HG03520 (cell line): ENCODE measurements at regions not wholly inside any gene's neighbourhood (a gene's known extent, or its start where the extent isn't known, plus 50 kb on each side); places are given as distances from the start of the nearest gene placed in this dataset.

Experiments used
- ATAC-seq: cut with Tn5 transposase; IDR thresholded peaks from one replicate; pipeline ENCODE4 v1.9.1; 2021; ENCODE audit warnings: mild to moderate bottlenecking, moderate library complexity; ENCODE audit not compliant: unreplicated experiment

DNA sequence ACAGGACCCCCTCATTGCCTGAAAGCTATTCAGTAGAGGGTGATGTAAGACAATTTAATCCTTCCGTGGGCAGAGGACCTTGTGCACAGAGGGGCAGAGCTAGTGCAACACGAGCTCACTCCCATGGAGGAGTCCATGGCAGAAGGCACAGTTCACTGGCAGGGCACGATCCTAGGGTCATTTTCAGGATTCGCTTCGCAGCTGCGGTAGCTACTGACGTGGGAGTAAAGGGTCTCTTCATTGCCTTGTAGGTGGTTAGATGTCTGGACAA is 207.8 kb downstream of the FOXO1 start:
- no peak for ATAC-seq

DNA sequence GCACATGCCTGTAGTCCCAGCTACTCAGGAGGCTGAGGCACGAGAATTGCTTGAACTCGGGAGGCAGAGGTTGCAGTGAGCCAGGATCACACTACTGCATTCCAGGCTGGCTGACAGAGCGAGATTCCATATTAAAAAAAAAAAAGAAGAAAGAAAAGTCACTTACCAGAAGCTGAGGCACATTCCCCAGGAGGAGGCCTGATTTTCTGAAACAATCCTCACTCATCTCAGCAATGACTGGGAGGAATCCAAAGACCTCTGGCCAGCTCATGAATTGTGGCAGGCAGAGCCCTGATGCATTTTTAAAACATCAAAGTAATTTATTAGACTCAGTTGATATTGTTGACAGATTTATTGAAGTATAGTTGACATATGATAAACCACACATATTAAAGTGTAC is 206.3 kb downstream of the FOXO1 start:
- no peak for ATAC-seq

DNA sequence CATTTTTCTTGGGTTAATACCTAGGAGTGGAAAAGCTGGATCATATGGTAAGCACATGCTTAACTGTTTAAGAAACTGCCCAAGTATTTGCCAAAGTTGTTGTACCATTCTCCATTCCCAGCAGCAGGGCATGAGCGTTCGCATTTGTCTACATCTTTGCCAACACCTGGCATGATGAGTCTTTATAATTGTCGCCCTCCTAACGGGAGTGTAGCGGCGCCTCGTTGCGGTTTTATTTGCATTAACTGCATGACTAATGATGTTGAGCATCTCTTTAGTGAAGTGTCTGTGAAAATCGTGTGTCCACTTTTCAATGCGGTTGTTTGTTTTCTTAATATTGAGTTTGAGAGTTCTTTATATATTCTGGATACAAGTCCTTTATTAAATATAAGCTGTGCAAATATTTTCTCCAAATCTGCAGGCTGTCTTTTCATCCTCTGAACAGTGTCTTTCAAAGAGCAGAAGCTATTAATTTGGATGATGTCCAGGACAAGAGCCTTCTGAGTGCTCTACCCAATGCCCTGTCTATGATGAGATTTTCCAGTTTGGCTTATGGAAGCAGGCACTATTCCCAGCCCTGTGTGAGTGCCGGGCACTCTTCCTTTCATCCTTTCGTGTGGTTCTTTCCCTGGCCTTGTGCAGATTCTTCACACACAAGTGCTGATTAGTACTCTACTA is 202.0 kb downstream of the FOXO1 start:
- ATAC-seq = no peak

DNA sequence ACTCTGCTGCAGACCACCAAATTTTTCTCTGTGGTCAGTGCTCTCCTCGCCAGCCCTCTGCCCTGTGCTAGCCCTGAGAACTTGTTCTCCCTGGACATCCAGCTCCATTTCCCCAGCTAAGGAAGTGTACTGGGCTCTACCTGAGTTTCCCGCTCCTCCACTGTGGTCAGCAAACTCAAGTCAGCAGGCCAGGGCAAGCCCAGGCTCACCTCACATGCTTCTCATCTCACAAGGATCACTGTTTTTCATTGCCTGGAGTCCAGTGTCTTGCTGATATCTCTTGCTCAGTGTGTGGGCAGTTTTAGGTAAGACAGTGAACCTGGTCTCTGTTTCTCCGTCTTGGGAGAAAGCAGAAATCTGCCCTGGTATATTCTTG is 201.4 kb downstream of the FOXO1 start:
- ATAC-seq = no peak

DNA sequence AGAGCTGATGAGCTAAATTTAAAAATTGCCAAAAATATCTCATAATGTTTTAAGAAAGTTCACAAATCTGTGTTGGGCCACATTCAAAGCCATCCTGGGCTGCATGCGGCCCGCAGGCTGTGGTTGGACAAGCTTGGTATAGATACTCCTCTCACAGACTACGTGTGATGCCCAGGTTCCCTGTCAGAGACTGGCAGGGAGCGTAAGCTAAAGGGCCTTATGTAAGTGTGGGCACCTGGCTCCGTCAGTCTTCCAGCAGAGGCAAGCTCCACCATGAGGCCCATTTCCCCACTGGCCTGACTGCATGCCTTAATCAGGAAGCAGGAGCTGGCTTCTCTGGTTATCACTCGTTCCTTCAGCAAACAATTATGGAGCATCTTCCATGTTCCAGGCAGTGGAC is 200.2 kb downstream of the FOXO1 start:
- ATAC-seq = no peak

DNA sequence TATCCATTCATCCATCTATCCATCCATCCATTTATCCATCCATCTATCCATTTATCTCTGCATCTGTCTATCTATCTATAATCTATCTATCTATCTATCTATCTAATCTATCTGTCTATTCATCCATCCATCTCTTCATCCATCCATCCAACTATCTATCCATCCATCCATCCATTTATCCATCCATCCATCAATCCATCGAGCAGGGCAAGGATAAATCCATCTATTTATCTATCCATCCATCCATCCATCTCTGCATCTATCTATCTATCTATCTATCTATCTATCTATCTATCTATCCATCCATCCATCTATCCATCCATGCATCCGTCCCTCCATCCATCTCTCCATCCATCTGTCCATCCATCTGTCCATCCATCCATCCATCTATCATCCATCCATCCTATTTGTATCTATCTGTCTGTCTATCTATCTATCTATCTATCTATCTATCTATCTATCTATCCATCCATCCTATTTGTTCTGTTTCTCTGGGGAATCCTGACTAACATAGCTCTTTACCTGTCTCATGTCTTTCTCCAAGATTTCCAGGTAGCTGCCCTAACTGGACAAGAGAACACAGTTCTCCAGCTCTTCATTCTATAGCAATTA is 198.1 kb downstream of the FOXO1 start:
- no peak for ATAC-seq

DNA sequence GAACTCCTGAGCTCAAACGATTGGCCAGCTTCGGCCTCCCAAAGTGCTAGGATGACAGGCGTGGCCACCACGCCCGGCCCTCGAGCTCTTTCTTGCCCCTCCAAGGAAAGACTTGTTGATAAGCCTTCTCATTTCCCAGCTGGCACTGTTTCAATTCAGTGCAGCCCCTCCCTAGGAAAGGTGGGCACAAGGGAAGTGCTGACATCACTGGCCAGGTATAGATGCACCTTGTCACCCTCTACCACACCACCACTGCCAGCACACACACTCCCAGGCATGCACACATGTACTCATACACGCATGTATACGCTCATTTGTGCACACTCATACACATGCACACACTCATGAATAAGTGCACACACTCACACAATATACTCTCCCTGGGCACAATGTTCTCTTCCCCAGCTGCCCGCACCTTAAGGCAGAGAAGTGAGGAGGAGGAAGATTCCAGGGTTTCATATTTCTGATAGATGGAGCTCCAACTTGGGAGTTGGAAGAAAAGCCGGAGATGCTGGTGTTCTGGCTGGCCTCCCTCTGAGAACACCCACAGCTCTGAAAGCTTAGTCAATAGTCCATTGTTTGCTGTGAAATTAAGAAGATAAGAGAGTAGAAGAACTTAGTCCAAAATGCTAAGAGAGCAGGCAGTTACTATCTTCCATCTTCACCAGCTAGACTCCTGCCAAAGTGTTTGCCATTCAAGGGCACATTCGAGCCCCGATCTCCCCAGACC is 196.7 kb downstream of the FOXO1 start:
- ATAC-seq = no peak

DNA sequence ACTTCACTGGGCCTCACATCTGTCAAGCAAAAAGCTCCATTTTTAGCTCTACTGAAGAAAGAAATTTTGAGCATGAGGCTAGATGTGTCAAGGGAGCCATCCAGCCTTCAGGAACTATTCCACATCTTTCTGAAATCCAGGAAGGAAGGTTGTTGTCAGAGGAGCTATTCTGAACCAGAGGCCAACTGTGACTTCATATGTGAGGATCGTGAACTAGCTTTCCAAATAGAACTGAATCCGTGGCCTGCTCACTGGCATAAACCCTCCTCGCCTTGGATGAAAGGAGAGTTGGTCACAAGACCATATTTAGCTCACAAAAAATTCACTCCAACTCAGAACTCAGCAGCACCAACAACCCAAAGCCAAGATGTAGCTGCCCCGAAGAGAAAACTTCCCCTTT is 195.8 kb downstream of the FOXO1 start:
- ATAC-seq = no peak

DNA sequence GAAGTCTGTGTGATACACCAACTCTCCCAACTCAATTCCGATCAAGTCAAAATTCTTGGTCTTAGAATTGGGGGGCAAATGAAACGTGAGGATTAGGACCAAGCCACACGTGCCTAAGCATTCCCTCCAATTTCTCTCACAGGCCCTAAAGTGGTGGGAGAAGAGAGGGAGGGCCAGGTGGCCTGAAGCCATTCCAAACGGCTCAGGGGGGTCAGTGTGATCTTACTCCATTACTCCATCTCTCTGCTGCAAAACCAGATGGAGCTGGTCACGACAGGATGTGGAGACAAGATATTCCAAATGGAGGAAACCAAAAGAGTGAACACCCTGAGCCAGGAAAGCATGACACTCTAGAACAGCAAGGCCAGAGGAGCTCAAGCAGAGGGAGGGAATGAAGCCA is 195.4 kb downstream of the FOXO1 start:
- ATAC-seq = no peak

DNA sequence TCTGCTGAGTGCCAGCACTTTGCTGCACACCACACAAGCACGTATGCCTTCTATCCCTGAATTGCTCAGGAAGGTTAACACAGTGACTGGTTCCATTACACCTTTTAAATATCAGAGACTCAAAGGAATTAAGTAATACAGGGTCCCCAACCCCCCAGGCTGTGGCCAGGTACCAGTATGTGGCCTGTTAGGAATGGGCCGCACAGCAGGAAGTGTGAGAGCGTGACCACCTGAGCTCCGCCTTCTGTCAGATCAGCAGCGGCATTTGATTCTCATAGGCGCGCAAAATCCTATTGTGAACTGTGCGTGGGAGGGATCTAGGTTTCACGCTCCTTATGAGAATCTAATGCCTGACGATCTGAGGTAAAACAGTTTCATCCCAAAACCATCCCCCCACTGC is 194.5 kb downstream of the FOXO1 start:
- ATAC-seq = no peak

DNA sequence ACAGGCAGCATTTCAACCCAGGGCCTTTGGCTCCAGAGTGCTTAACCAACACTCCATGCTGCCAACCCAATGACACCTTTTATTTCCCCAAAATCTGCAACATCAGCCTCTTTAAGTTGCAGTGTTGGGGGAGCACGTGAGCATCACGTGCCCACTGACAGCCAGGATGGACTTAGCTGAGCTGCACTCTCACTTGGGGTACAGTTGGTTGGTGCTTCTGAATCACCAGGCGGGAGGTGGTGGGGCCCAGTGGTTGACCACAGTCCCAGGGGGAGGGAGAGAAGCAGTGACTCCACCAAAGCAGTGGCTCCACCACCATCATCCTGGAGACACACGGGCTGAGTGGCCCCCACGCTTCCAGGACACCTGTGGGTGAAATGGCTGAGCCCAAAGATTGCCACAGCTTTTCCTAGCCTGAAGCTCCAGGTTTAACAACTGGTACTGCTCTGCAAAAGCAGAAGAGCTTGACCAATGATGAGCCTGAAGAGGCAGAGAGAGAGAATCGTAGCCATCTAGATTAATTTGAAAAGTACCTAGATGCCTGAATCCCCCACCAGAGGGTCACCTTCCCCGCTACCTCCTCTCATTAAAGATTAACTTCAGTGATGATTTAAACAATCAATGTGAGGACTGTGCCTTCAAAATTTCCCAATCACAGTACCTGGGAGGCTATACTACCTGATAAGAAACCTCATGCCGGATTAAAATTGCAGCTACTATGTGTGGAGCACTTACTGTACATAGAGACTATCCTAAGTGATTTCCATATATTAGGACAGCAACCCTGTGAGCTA is 193.8 kb downstream of the FOXO1 start:
- no peak for ATAC-seq

DNA sequence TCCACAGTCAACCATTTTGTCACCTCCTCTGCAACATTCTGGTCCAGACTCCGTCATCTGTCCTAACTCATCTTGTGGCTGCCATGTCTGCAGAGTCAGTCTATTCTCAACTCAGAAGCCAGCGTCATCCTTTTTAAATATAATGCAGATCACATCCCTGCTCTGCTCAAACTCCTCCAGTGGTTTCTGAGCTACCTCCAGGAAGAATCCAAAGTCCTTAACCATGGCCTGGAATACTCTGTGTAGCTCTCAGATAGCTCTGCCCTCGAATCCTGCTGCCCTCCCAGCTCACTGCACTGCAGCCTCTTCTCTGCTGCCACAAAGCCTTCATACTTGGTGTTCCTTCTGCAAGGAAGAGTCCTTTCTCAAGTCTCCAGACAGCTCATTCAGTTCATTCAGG is 190.8 kb downstream of the FOXO1 start:
- no peak for ATAC-seq

DNA sequence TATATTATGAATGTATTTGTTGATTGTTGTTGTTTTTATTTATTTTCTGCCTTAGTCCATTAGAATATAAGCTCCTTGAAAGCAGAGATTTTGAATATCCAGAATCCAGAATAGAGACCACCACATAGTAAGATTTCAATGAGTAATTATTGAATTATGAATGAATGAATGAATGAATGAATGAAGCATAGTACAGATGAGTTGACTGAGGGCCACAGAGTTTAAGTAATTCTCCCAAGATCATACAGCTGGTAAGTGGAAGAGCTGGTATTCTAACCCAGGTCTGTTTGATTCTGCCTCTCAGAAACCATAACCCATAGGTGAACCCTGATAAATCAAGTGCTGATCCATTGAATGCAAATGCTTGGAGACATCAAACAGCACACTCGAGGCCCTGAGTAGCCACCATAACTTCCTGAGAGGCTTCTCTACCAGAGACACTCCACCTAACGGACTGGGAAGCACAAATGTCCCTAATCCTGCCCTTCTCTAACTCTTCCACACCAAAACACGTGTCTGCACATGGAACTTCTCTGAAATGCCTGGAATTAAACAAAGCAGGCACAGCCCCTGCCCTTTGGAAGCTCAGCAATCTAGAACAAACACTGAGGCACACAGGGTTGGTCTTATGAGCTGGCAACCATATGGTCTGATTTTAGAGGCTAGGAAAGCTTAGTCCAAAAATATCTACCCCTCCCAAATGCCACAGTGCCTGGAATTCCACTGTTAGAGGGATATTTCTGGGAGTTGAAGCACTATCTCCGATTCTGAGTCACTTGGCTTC is 190.1 kb downstream of the FOXO1 start:
- no peak for ATAC-seq

DNA sequence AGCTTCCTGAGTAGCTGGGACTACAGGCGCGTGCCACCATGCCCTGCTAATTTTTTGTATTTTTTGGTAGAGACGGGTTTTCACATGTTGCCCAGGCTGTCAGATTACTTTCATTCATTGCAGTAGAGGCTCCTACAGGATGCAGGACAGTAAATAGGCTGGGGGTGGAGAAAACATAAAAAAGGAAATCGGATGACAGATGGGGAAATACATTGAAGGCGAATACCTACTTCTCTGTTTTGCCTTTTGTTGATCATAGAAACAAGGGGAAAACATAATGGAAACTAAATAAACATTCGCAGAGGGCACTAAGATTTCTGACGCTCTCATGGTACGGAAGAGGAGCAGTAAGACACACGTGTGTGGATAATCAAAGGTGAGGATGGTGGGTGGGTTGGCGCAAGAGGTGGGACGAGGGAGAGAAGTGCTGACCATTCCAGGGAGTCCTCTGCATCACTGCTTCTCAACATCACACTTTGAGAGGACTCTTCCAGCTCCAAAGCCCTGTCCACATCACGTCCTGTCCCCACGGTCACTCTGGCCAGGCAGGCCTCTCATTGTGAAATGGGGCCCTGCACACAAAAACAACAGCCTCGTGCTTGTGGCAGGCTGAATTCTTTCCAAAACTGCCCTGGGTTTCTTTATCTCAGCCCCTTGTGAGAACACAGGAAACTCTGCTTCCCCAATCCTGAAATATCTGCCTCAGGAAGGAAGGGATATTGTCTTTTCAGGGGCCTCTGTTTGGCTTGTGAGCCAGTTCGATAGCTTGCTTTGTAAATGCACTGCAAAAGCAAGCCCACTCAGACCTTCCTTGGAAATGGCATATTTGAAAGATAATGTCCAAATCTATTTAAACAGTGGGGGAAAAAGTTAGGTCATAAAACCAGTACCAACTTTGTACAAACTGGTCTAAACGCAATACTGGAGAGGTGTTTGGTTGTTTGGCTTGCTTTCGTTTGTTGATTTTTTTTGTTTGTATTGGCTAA is 188.5 kb downstream of the FOXO1 start:
- ATAC-seq = no peak

DNA sequence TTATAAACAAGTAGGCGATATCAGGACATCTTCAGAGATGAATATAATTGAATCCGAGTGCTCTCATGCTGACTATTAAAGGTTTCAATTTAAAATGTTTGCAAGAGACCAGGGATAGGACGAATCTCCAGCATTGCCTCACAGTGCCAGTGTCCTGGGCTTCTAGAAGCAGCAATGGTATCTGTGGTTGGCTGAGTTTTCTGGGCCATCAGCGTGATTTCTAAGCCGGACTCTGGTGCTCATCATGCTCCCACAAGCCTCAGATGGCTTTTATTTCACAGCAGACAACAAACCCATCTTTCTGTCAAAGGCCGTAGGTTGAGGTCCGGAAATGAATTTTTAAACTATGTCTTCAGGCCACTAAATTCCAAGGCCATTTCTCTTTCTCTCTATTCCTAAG is 187.7 kb downstream of the FOXO1 start:
- no peak for ATAC-seq

DNA sequence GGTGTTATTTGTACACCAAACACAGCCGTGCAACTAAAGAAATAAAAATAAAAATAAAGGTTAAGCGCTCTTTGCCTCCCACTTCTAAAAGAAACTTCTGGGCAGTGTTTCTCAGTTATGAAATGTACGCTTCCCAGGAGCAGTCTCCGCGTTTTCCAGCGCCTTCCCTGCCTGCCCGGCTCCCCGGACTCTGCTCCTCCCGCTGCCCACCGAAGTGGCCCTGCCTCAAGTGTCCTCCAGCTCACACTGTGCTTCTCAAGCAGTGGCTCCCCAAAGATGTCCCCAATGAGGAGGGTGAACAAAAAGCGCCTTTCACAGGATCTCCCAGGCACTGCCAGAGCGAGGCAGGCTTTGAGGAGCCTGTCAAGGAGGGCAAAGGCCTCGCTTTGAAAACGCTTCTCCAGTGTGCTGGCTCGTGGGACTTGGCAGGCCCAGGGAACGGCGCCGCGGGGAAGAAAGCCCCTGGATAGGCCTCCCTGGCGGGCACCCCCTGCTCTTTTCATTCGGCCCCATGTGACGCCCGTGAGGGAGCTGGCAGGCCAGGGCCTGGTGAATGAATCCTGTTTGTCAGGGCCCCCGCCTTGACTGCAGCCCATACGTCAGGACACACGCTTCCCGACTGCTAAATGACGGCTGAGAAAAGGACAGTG is 187.1 kb downstream of the FOXO1 start:
- ATAC-seq = no peak

DNA sequence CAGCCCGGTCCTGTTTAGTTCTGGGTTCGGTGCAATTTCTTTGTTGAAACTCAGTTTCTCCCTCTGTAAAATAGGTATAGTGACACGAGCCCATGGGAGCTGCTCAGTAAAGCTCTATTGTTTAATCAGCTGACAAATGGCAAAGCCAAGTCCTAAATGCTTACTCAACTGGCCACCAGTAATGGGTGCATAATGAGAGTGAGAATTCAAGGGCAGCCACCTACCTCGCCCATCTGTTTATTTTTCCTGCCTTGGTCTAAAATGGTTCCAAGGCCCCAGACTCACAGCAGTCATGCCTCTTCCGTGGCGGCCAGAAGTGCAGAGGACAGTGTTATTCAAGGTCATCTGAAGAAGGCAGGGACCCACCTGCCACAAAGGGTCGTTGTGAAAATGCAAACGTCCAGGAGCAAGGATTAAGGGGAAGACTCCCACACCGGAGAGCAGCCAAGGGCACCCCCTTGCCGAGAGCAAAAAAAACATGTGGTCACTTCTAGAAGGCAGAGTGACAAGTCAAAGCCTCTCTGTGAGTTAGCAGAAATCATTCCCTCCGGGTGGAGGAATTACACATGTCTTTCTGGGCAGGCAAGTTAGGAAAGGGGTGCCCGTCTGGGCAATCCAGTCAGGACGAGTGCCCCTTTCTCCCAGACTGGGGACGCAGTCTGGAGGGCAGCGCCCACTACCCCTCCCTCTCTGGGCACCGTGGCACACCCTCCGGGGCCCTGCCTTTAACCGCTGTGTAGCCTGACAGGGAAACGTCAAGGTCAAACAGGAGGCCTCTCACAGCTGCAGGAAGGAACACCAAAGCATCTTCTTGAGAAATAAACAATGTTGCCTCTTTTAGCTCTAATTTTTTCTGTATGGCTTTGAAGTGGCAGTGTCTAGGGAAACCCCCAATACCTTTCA is 186.2 kb downstream of the FOXO1 start:
- ATAC-seq = no peak

DNA sequence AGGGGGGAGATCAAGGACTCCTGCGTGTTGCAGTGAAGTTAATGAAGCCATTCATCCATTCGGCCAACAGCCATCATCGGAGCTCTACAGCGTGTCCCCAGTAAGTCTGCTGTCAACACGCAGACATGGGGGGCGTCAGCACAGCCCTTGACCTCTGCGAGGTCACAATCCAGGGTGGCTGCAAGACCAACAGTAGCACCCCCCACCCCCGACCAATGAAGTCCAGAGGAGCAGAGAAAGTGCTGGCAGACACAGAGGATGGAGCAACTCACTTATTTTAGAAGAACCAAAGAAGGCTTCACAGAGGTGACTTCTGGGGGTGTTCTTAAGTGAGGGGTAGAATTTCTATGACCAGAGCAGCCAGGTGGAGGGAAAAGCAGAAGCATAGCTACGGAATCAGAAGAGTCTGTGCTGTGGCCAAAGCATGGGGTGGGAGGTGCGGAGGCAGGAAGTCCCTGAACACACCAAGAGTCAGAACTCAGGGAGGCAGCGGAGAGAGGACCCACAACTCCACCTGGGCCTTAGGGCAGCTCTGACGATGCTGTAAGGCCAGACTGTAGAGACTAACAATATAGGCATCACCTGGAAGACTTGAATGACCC is 185.4 kb downstream of the FOXO1 start:
- ATAC-seq = no peak
